Upper lobe of left lung (tissue), 4 donors: ENCODE measurements at regions not wholly inside any gene's neighbourhood (a gene's known extent, or its start where the extent isn't known, plus 50 kb on each side); places are given as distances from the start of the nearest gene placed in this dataset.

ENCODE experiments used
- POLR2A ChIP-seq, 4 donors: fragments of 450-650 bp; IDR thresholded peaks; one replicate each; pipeline ENCODE4 v1.5.1; 2016 to 2017; ENCODE audit warnings: antibody characterized with exemption in 4 of 4, mild to moderate bottlenecking in 2 of 4
- POLR2AphosphoS5 ChIP-seq, 2 donors: sonication (generic); formaldehyde crosslinking; IDR thresholded peaks; one replicate each; pipeline ENCODE4 v1.5.1; 2017; ENCODE audit warnings: antibody characterized with exemption in 2 of 2
- TF ChIP-seq, protein P1 (sequence below), 6 experiments: fragments of 450-650 bp in 4 of 6; fragments of 200-600 bp in 2 of 6; sonication (generic) in 2 of 6; IDR thresholded peaks; one replicate each; pipeline ENCODE4 v1.5.1; 2016 to 2019; ENCODE audit warnings: antibody characterized with exemption in 6 of 6

DNA sequence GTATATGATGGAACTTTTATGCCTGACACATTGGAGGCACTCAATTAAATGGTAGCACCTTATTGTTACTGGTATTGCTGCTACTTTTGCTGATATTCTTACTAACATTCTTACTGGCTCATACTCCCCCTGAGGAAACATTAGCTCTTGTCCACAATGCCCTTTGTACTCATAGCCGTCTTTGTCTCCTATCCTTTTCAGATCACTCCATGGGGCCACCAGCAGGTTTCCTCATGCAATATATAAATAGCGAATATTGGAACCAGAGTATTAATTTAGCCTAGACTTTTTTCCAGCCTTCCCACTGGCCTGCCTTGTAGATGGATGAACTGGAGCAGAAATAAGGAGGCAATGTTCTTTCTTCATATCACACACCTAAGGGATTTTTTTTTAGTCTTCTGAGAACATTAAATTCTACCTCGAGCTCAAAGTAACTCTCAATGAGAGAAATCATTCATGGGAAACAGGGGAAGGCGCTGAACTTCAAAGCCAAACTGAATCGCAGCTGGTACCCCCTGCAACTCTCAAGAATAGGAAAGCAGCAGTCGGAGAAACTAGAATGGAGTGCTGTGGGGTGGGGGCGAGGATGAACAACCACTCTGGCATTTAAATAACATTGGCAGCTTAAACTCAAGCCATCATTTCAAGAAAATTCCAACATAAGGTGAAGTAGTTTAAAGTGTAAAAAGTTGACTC is 300.3 kb downstream of the TAFA4 start:
- TF ChIP-seq, protein P1, sequence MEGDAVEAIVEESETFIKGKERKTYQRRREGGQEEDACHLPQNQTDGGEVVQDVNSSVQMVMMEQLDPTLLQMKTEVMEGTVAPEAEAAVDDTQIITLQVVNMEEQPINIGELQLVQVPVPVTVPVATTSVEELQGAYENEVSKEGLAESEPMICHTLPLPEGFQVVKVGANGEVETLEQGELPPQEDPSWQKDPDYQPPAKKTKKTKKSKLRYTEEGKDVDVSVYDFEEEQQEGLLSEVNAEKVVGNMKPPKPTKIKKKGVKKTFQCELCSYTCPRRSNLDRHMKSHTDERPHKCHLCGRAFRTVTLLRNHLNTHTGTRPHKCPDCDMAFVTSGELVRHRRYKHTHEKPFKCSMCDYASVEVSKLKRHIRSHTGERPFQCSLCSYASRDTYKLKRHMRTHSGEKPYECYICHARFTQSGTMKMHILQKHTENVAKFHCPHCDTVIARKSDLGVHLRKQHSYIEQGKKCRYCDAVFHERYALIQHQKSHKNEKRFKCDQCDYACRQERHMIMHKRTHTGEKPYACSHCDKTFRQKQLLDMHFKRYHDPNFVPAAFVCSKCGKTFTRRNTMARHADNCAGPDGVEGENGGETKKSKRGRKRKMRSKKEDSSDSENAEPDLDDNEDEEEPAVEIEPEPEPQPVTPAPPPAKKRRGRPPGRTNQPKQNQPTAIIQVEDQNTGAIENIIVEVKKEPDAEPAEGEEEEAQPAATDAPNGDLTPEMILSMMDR (IDR thresholded peaks at IDR 0.05), result no peak
- TF ChIP-seq POLR2AphosphoS5 (IDR thresholded peaks at IDR 0.05) (no peak), POLR2A (IDR thresholded peaks at IDR 0.05) (no peak)
